ENCODE measurements at regions not wholly inside any gene's neighbourhood (a gene's known extent, or its start where the extent isn't known, plus 50 kb on each side); places are given as distances from the start of the nearest gene placed in this dataset.

DNA sequence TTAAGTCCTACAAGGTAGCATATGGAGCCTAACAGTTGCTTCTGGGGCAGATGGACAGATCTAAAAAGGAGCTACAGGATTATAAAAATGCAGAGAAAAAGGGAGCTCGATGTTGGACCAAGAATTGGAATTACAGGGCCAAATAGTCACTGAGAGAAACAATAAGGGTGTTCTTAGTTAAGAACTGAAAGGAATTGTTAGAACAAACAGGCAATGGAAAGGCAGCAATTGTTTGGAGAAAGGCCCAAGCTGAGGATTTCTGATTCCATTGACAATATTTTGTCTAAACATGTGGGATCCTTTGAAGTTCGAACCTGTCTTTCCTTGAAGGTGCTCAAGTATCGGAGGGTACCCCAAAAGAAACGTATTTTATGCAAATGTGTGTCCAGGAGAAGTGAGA, 513.6 kb upstream of the CDH8 start:
- no peak for DNase-seq (ENCODE audit: low read depth)

DNA sequence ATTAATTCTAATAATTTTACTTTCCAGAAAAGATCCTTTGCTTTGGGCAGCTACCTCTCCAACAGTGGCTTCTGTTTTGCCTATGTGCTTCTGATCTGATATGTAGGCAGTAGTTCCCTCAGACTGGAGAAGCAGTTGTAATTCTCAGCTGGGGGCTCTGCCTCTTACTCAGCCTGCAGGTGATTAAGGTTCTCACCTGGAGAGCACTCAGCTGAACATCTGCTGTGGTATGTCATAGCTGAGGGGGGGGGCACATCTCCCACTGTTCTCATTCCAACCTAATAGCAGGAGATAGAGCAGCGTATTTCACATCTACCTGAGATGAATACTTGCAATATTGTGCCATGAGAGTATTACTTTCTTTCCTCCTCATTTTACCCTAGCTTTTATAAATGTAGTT, 511.9 kb upstream of the CDH8 start:
- no peak for DNase-seq (ENCODE audit: low read depth)

DNA sequence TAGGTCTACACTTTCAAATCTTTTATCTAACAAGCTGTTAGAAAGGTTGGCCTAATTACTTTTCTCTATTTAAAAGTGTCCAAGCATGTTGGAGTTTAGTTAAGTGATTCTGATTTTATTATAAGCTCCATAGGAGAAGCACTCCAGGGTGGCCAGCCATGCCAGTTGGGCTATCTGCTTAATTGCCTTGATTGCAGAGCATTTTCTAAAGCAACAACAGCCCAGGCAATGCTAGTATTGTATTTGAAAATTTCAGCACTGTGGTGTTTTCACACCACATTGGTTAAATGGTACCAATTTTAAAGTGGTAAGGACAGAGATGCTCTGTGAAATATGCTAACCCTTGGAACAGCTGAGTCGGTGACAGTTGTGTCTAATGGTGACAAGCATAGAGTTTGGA, 510.5 kb upstream of the CDH8 start:
- no peak for DNase-seq (ENCODE audit: low read depth)

- no peak for DNase-seq (ENCODE audit: low read depth)
These were observed 508.8 kb upstream of the CDH8 start for GRCh38 chr16:62545039-62545438.

DNA sequence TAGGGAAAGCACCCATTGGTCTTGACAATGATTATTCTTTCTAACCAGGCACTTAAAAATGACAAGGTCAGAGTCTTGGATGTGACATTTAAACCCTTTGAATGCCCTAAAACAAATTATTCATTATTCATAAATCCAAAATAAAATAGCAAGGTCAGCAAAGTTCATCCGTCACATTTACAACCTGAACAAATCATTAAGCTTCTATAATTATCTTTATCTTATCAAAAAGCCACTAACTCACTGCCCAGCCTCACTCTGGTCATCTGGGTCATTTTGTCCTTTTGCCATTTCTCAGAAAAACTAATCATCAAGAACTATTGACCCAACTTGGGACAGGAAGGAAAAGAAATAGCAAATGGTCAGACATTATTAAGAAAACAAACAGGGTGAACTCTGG, 507.3 kb upstream of the CDH8 start:
- DNase-seq (ENCODE audit: low read depth): no peak

GRCh38 chr16:62539657-62540056, 503.4 kb upstream of the CDH8 start:
- DNase-seq (ENCODE audit: low read depth): no peak

- no peak for DNase-seq (ENCODE audit: low read depth)
These were observed 494.2 kb upstream of the CDH8 start for GRCh38 chr16:62530426-62530825.

GRCh38 chr16:62516001-62516400, 479.8 kb upstream of the CDH8 start:
- DNase-seq (ENCODE audit: low read depth): no peak

- DNase-seq (ENCODE audit: low read depth): no peak
These were observed 466.8 kb upstream of the CDH8 start for GRCh38 chr16:62503073-62503472.

GRCh38 chr16:62478903-62479458, 442.7 kb upstream of the CDH8 start:
- DNase-seq (ENCODE audit: low read depth): no peak

- DNase-seq (ENCODE audit: low read depth): no peak
These were observed 441.6 kb upstream of the CDH8 start for GRCh38 chr16:62477796-62478195.

GRCh38 chr16:62475573-62475972, 439.3 kb upstream of the CDH8 start:
- DNase-seq (ENCODE audit: low read depth): no peak

DNA sequence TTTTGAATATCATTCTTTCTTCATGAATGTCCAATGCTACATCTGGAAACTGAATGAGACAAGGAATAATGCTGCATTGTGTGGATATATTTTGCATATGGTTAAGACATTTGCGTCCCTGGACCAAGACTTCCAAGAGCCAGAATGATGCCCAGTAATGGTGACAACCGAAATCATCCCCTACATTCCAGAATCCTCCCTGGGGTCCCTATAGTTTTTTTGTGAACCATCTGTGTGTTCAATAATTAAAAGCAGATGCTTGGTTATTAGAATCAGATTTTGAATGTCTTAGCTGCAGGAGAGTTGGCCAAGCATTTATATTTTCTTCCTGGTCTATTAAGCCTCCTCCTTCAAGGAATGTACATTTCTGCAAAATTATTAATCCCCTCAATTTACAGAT, 426.7 kb upstream of the CDH8 start:
- DNase-seq (ENCODE audit: low read depth): no peak

DNA sequence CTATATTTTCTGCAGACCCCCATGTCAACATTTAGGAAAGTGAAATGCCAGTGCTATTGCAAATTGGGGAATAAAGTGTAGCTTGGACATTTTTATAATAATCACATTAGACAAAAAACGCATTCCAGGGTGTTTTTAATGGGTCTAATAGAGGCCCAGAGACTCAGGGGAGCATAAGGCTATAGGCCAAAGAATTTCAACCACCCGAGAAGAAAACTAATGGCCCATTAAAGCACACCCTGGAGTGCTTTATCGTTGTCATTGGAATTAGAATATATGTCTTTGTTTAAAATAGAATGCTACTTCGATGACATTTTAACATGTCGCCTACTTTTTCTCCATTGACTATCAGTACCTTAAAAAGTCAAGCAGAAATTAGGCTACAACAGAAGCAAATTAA, 414.1 kb upstream of the CDH8 start:
- no peak for DNase-seq (ENCODE audit: low read depth)

DNA sequence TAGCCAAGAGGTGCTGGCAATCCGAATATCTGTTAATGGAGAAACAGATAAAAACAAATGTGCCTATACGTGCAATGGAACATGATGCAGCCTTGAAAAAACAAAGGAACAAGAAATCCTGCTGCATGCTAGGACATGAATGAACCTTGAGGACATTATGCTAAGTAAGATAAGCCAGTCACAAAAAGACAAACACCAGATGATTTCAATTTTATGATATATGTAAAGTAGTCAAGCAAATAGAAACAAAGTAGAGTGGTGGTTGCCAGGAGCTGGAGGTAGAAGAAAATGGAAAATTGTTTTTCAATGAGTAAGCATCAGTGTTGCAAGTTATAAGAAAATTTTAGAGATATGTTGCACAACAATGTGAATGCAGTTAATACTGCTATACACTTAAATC, 409.7 kb upstream of the CDH8 start:
- DNase-seq (ENCODE audit: low read depth): no peak

DNA sequence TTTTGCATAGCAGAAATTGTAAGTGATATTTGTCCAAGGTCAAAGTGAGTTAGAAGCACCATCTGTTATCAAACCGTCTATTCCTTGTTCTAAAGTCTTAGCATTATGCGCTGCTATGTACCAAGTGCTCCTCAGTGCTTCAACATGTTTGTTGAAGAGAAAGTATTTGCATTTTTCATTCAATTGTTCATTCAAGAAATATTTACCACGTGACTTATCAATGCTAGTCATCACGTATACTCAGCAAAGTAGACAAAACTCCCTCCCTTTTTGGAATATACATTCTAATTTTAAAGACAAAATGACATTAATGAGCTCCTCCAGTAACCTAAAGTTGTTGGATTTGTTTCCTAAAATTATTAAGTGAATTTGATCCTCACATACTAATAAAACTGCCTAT, 388.0 kb upstream of the CDH8 start:
- DNase-seq (ENCODE audit: low read depth): no peak

DNA sequence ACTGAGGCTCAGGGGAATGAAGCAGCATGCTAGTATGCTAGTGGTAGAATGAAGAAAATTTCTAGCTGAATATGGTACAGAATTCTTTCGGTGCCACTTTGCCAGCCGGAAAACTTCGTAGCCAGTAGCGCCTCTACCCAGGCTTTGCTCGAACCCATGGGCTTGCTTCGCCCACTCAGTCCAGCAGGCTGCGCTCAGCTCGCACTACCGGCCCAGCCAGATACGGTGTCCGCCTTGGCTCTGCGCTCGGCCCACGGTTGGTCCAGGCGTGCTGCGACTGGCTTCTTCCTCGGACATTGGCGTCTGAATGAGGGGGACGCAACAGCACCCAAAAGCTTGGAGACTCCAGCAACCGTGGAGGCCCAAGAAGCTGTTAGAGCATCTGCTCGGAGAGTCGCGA, 372.5 kb upstream of the CDH8 start:
- no peak for DNase-seq (ENCODE audit: low read depth)

DNA sequence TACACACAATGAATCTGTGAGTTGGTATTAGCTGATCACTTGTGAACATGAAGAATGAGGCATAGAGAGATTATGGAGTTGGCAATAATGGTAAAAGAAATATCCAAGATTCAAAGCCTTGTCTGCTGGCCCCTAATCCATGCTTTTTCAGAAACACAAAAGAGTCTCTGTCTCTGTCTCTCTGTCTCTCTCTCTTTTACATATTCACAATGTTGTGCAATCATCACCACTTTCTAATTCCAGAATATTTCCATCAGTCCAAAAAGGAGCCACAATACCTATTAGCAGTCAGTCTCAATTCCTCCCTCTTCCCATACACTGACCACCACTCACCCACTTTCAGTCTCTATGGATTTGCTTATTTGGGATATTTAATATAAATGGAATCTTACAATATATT, 370.1 kb upstream of the CDH8 start:
- no peak for DNase-seq (ENCODE audit: low read depth)

GRCh38 chr16:62404842-62405611, 368.8 kb upstream of the CDH8 start:
- no peak for DNase-seq (ENCODE audit: low read depth)

DNA sequence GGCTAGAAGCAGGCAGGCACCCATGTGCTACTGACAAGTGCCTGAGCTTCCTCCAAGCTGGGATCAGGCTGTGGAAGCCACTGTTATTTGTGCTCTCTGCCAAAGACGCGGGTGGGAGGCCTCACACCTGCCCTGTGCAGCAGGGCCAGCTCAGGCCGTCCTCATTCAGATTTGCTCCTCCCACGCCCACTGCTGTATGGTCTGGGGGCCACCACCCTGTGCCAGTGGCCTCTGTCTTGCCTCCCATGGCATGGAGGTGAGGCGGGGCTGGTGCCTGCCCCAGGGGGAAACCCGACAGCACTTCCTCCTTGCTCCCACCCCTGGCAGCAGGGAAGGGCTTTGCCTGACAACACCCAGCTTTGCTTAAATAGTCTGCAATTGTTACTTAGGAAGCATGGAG, 356.5 kb upstream of the CDH8 start:
- no peak for DNase-seq (ENCODE audit: low read depth)

DNA sequence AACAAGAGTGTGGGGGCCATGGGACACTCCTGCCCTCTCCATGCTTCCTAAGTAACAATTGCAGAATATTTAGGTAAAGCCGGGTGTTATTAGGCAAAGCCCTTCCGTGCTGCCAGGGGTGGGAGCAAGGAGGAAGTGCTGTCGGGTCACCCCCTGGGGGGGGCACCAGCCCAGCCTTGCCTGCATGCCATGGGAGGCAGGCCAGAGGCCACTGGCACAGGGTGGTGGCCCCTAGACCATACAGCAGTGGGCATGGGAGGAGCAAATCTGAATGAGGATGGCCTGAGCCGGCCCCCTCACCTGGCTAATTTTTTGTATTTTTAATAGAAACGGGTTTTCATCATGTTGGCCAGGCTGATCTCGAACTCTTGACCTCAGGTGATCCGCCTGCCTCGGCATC, 355.7 kb upstream of the CDH8 start:
- DNase-seq (ENCODE audit: low read depth): no peak

- no peak for DNase-seq (ENCODE audit: low read depth)
These were observed 354.9 kb upstream of the CDH8 start for GRCh38 chr16:62391134-62391533.

- no peak for DNase-seq (ENCODE audit: low read depth)
These were observed 354.0 kb upstream of the CDH8 start for GRCh38 chr16:62390214-62390613.

DNA sequence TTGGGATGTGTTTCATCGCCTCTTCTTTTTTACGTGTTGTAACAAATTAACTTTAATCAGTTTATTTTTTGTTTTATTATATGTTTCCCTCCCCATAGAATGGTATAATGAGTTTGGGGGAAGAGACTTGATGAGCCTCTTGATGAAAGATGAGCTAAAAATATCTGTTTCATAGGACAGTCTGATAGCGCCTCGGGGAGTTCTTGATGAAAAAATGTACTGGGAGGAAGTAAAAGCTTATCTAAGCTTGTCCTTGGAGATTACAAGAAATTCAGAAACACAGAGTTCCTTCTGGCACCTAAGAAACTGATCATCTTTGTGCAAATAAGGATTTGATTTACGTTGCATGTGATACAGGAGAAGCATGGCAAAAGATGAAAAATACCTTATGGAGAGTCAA, 350.2 kb upstream of the CDH8 start:
- DNase-seq (ENCODE audit: low read depth): no peak

All from iris pigment epithelial cell (primary cell).